ENCODE measurements at regions not wholly inside any gene's neighbourhood (a gene's known extent, or its start where the extent isn't known, plus 50 kb on each side); places are given as distances from the start of the nearest gene placed in this dataset.

DNA sequence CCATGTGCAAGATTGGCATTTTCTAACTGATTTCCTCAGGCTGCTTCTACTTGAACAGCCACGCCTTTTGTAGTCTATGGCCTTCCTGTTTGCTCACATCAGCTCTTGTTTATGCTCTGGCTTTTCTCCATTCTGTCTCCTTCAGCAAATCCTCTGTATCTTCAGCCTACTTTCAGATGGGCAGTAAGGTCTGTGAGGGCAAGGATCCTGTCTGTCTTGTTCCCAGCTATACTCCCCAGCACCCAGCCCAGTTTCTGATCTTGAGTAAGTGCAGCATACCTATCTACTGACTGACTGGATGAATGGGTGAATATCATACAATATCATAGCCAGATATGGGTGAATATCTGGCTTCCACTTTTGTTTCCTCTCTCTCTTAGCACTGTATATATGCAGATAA is 438.1 kb downstream of the LMO4 start:
- DNase-seq (ENCODE audit: low read depth, low spot score) = no peak

DNA sequence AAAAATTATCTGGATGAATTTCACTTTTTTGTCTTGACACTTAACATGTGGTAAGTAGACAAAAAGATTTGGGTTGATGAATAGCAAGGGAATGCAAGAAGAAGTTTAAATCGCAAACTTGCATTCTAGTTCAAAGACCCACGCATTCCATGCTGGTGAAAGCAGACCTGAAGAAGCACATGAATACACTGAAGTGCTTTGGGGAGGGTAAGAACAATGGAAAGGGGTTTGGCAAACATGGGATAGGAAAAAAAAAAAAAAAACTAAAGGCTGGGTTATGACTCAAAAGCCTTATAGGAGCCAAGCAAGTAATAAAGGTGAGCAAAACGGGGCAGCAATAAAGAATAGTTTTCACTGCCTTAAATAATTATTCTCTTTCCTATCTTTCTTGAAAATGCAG is 450.2 kb downstream of the LMO4 start:
- no peak for DNase-seq (ENCODE audit: low read depth, low spot score)

GRCh38 chr1:87781554-87781953 is 452.9 kb downstream of the LMO4 start:
- no peak for DNase-seq (ENCODE audit: low read depth, low spot score)

DNA sequence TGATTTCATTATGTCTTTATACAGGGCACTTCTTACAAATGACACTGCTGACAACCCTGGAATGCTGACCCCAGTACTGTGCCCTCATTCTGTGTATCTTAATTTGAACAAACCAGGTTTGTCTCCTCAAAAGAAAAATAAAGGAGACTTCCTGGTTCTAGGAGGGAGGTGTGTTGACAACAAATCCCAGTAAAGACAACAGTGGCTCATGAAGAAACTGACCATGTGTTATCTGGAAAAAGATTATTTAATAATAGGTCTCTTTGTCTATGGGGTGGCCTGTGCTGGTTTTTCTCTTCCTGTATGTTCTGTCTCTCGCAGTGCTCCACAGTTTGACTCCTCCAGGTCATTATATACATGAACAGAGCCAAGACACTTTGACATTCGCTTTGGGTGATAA is 454.6 kb downstream of the LMO4 start:
- no peak for DNase-seq (ENCODE audit: low read depth, low spot score)

DNA sequence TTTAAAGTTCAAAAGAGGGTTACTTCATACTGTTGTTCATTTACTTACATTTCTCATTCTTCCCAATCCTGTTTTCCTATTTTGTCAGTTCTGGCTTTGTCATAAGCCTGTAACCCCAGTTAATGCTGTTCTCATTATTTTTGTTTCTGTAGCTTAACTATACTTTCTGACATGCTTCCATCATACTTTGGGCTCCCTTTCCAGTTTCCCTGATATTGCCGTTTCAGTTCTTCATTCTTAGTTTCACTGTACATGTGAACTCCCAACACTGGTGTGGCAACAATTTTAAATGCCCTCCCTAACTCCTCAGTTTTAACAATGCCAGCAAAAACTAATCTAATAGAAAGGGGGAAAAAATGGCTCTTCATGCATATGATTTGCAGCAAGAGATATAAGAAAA is 456.7 kb downstream of the LMO4 start:
- no peak for DNase-seq (ENCODE audit: low read depth, low spot score)

DNA sequence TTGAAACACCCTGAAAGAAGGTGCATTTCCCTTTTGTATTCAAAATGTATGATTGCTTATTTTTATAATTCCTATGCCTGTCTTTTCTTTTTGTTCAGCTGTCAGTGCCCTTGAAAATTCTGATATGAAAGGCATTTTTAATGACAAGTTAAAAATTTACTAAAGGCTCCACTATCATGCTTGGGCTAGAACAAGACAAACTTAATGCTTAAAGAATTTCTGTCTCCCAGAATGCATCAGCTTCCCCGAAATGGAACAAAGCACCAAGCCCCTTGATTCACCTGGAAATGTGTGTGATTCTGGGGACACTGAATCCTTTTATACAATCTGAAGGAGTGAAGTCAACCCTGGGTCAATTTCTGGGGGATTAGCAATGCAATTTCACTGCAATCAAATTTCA is 457.5 kb downstream of the LMO4 start:
- DNase-seq (ENCODE audit: low read depth, low spot score) = no peak

DNA sequence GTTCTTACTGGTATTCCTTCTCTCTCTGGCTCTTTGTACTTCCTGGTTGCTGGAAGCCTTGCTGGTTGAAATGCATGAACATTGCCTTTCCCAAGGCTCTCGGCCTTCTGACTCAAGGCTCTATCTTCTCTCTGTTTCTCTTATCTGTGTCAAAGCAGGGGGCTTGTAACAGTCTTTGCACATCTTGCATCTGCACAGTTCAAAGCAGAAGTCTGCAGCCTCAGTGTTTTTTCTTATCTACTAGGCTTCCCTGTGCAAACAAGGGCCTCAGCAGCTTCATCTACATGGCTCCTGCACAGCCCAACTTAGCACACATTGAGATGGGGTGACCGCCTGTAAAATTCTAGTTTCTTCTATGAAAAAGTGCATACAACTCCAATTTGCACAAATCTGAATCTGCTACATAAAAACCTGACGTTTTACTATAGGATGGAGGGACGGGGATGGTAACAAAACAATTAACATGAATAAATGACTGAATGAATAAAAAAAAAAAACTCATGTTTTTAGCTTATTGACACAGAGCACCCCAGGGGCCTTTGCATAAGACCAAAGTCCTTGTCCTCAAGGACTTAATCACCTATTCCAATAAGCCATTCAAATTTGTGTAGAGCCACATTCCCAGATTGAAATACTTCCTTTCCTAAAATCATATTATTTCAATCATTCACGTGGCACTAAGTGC is 458.3 kb downstream of the LMO4 start:
- DNase-seq (ENCODE audit: low read depth, low spot score) = no peak

GRCh38 chr1:87787551-87787950 is 458.9 kb downstream of the LMO4 start:
- DNase-seq (ENCODE audit: low read depth, low spot score) = no peak

DNA sequence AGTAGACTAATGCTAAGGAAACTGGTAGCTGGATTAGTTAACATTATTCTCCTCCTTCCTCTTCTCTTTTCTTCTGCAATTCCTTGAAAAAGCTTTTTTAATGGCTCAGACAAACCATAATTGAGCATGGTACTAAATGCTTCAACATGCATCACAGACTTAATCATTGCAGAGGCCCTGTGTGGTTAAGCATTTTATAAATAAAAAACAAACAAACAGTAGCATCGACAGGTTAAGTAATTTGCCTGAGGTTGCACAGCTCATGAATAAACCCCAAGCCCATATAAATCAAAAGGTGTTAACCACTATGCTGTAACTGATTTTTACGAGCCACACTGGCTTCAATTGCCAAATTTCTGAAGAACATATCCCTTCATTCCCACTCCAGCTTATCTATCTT is 462.1 kb downstream of the LMO4 start:
- DNase-seq (ENCODE audit: low read depth, low spot score) = no peak

DNA sequence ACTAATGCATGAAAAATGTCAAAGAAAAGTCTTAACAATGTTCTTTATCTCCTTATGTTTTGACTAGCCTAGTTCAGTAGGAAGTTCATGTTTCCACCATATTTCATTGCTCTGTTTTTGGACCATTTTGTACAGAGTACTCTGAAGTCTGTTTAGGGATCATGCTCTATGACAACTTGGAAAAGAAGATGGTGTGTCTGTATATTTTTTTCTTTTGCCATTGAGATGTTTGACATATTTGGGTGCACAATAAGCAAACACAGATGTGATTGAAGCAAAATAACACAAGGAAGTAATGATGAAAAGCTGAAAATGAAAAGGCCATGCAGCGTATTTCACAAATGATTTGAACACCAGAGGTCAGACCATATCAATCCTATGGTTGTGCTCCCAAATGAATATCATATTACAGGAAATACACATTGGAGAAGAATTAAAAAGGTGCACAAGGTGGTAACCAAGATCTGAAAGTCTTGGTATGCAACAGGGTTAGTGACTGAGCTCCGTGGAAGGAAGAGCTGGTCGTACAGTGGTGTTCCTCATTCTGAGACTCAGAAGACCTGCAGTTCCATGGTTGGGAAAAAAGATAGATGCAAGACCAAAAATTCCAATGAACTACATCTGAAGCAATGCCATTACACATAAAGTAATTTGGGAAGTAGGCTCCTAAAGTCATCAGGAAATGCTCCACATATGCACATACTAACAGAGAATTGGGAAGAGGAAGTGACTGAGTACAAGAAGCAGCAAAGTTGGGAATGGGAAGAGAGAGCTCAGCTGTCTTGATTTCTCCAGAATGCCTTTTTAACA is 463.5 kb downstream of the LMO4 start:
- no peak for DNase-seq (ENCODE audit: low read depth, low spot score)

DNA sequence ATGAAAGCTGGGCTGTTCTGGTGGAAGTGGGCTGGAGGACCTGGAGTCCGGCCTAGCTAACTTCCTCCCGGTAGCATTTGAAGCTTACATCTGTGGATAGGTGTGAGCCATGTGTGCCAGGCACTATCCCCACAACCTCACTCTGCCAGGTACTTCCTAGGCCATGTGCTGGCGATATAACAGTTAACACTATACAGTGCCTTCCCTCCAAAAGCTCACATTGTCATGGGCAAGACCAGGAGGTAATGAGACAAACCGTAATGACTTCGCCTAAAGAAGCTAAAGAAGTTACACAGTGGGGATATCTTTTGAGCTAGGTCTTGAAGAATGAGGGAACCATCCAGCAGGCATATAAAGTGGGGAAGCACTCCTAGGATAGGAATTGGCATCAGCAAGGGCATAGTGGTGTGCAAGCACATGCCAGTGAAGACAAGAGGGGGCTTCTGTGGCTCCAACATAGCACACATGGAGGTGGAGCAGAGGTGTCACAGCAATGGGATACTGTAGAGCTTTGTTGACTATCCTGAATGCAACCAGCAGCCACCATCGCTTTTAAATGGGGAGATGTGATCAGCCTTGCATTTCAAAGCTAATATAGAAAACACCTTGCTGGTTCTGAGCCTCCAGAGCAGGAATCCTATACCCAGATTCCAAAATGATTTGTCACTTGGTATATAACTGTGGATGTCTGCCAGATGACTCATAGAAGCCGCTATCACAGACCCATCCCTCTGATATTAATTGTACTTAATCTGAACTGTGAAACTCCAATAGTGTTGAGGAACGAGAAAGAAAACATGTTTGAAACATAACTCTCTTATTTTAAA is 466.3 kb downstream of the LMO4 start:
- no peak for DNase-seq (ENCODE audit: low read depth, low spot score)

DNA sequence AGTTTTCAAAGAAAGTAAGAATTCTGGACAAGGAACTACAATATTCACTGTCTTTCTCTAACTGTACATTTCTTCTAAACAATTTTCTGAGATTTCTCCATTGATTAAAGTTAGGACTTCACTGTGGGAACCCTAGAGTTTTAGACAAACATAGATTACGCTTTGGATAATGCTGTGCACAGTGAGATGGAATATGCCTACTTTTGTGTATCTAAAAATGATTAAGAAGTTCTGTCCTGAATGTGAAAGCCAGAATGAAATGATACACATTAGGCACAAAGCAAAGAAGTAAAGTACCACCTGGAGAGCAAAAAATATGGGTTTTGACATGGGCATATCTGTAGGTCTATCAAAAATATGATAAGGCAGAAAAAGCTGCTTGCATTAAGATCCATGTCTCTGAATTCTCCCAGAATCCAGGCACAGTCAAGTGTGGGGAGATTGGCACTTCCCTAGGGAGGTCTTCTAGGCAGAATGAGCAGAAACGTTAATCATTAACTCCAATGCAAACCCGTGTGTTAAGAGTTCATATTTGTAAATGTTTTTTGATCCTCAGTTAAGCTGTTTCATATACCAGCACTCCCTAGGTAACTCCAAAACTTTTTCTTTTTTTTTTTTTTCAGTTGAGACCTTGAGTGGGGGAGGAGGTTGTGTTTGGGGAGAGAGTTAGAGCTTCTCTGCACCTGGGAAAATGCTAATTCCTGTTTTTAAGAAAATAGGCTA is 467.1 kb downstream of the LMO4 start:
- no peak for DNase-seq (ENCODE audit: low read depth, low spot score)

DNA sequence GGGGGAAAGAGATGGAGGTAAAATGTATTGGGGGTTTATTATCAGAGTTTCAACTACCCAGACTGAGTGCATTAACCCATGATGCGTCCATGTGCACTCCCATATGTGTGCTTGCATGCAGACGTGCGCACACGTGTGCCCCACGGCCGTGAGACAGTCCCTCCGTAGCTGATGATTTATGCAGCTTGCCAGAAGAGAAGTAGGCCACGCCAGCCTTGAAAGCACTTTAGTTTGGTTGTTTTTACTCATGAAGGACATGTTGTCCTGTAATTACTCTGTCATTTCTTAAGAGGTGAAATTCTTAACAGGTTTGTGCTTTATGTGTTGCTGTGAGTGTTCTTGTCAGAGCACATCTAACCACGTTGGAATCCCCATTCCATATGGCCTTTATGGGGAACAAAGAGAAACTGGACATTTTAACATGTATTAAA is 467.8 kb downstream of the LMO4 start:
- no peak for DNase-seq (ENCODE audit: low read depth, low spot score)

DNA sequence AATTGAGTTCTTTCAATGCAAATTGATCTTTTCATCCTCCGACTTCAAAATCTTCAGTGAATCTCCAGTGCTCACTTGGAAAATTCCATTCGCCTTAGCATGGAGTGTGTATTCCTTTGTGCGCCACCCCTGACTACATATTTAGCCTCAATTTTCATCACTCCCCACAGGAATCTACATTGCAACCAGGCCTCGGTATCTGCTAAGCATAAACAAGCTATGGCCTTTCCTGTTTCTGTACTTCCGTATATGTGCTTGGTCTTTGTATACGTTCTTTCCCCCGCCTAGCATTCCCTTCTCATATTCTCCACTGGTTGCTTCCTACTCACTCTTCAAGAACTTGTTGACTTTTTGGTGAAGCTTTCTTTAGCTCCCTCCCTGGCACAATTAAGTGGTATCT is 470.8 kb downstream of the LMO4 start:
- DNase-seq (ENCODE audit: low read depth, low spot score) = no peak

DNA sequence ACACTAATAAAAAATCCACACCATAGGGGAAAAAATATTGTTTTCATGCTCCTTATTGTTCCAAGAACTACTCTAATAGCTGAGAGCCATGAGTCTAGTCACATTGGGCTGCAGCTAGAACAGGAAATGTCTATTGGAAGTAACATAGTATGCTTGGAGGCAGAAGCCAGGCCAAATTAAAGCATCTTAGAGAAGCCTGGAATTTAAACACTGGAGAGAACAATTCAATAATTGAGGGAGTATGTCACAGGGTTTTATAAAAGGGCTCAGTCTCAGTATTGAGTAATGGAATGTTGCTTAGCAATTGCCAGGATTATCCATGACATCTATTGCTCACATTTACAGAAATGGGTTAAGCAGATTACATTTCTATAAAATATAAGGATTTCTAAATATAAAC is 471.3 kb downstream of the LMO4 start:
- DNase-seq (ENCODE audit: low read depth, low spot score) = no peak

DNA sequence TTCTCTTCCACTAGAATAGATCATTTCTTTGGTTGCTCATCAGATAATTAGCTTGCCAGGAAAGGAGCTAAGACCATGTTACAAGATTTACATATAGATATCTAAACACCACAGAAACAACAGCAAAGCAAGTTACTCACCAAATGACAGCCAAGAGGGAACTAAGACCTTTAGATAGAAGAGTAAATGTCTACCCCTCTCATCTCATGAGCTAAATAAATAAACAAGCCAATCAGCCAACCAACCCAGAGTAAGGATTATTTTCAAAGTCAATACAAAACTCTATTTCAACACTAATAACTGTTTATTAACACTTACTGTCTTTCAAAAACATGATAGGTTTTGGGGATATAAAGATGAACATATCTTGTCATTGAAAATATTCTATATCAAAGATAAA is 474.7 kb downstream of the LMO4 start:
- no peak for DNase-seq (ENCODE audit: low read depth, low spot score)

DNA sequence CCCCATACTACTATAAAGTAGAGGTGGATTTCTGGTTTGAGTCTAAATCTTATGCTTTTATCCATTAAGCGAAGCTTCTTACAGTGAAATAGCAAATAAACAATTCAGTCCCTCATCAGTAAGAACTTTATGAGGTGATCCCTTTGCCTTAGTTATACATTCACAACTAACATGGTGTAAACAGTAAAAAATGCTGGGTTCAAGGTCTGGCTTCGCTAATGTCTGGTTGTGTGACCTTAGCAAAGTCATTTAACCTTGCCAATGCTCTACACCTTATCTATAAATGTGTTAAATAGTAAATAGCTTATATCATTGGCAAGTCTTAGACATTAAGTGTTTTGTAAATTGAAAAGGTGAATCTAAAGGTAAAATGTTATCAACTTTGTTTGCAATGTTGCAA is 475.4 kb downstream of the LMO4 start:
- DNase-seq (ENCODE audit: low read depth, low spot score) = no peak

DNA sequence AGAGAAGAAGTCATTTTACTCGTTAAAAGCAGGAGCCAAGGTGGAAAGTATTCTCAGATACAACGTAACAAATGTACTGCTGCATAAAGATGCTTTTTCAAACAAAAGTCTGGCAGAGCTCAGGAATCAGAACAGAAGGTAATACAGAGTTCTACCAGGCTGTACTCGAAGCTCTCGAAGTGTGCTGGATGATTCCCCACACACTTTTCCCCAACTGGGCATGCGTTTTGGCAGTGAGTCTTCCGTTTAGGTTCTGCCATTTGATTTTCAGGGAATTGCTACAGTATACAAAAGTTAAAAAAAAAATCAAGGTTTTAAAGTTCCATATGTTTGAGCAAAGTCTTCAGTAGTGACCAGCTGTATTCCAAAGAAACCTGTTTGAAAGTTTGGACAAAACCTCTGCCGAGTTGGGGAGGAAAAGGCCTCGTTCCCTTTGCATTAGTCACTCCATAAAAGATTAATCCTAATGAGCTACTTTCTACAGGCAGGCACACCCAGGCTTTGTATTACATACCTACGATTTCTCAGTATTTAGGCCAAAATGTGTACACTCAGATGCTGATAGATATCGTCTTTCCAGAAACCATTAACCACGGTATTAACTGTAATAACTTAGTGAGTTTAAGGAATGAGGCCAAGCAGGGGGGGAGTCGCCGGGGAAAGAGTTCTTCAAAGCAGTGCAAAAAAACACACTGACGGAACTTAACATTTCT is 477.1 kb downstream of the LMO4 start:
- no peak for DNase-seq (ENCODE audit: low read depth, low spot score)

DNA sequence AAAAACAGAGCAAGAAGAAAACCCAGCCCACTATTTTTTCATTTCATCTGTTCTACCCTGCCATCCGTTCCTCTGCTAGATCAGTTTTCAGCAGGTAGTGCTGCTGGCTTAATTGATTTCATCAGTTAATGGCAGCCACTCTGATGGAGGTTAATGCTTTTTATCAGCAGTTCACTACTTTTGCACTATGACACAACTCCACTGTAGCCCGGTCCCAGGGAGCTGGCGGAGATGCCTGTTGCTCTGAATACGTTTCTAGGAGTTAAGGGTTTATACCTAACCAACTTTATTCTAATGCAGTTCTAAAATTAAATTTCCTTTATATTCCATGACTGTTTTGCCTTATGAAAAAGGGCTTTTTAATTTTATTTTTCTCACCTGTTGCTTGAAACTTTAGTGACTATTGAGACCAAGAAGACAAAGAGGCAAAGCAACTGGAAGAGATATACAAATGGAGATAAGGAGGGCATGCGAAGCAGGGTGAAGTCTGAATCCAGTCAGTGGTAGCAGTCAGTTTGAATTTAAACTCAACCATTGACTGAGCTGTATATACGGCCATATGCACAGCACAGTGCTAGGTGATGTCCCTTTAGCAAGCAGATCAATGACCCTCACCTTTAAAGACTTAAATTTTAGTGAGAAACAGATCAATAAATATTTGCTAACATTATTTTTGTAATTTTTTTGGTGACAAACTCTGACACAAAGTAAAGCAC is 477.9 kb downstream of the LMO4 start:
- DNase-seq (ENCODE audit: low read depth, low spot score) = no peak

DNA sequence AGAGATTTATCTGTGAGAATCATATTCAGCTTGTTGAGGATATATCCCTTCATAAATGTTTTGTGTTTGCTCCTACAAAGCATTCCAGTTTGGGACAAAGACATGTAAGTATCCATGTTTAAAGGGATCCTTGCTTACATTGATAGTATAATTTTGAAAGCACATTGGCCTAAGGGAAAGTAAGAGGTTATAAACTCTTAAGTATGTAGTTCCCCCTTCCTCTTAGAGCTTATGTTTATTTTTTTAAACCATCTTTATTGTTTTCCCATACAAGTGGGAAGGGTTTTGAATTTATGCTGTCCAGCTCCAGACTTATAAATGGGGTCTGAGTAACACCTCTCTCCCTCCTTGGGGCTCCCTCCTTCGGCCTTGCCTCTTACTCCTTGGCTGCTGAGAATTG is 481.5 kb downstream of the LMO4 start:
- DNase-seq (ENCODE audit: low read depth, low spot score) = no peak
